Loucy (cell line): ENCODE measurements at regions not wholly inside any gene's neighbourhood (a gene's known extent, or its start where the extent isn't known, plus 50 kb on each side); places are given as distances from the start of the nearest gene placed in this dataset.

Source experiments
- CTCF ChIP-seq: fragments of 200-600 bp; sonication (generic); conservative IDR thresholded peaks from 2 replicates; pipeline ENCODE4 v1.5.1; 2014; ENCODE audit warnings: mild to moderate bottlenecking, antibody characterized with exemption, low read length
- EZH2phosphoT487 ChIP-seq: fragments of 200-600 bp; IDR thresholded peaks from 2 replicates; pipeline ENCODE4 v1.6.1; 2018; ENCODE audit warnings: antibody characterized with exemption, mild to moderate bottlenecking, moderate library complexity, borderline replicate concordance

GRCh38 chr4:135684001-135684400 is 1482.4 kb upstream of the PABPC4L start:
- TF ChIP-seq CTCF (no peak), EZH2phosphoT487 (no peak)
